ENCODE measurements at regions not wholly inside any gene's neighbourhood (a gene's known extent, or its start where the extent isn't known, plus 50 kb on each side); places are given as distances from the start of the nearest gene placed in this dataset.

DNA sequence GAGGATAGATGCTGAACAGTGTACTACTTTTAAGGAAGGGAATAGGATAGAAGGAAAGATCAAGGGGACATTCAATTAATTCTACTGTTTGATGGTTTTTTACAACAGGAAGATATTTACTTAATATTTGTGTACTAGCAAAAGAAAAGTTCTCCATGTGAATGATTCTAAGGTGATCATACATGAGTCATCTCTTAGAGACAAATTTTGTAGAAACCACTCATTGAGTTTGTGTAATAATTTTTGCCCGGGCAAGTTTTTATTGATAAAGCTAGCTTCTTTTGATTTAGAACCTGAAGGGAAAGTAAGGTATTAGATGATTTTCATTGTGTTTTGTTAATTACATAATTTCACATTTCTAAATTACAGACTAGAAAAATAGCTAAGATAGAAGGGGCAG is 172.8 kb upstream of the PSMD7 start:
- no TSS peak for BruUV-seq (replicated peaks)
- no peak for DNase-seq (ENCODE audit: low spot score)
- Histone ChIP-seq H2AFZ (ENCODE audit: low read length) (no peak overlapping the region), H3K9me2 (ENCODE audit: insufficient read depth, low read length) (0 out of 2 replicates have a peak, but pooled peaks cover 4% of the 10 kb centered on the region), H3K79me2 (ENCODE audit: insufficient read depth, low read depth, low read length) (no peaks in the 10 kb centered on the region), H3K27ac (ENCODE audit: low read depth, low read length, poor library complexity, severe bottlenecking) (no peak overlapping the region), H3K36me3 (ENCODE audit: insufficient read depth, low read length) (no peaks in the 10 kb centered on the region), H3K4me2 (ENCODE audit: low read length) (no peak overlapping the region), H3K4me3 (ENCODE audit: low read depth, low read length, poor library complexity, severe bottlenecking) (no peak overlapping the region), H3K9me3 (ENCODE audit: low read length) (peaks cover 7% of the 10 kb centered on the region; the same call in 1 of the 2 replicates), H4K20me1 (ENCODE audit: insufficient read depth, low read length) (no peaks in the 10 kb centered on the region), H3K4me1 (ENCODE audit: insufficient read depth, low read length, poor library complexity, severe bottlenecking) (no peaks in the 10 kb centered on the region)
- ChIA-PET CTCF (ENCODE audit: unreplicated experiment) (no interaction called here), POLR2A (no interaction called here)
- intact Hi-C loops (cut with micrococcal nuclease; ENCODE audit: unreplicated experiment), result no loop called here
- TF ChIP-seq, protein P1, sequence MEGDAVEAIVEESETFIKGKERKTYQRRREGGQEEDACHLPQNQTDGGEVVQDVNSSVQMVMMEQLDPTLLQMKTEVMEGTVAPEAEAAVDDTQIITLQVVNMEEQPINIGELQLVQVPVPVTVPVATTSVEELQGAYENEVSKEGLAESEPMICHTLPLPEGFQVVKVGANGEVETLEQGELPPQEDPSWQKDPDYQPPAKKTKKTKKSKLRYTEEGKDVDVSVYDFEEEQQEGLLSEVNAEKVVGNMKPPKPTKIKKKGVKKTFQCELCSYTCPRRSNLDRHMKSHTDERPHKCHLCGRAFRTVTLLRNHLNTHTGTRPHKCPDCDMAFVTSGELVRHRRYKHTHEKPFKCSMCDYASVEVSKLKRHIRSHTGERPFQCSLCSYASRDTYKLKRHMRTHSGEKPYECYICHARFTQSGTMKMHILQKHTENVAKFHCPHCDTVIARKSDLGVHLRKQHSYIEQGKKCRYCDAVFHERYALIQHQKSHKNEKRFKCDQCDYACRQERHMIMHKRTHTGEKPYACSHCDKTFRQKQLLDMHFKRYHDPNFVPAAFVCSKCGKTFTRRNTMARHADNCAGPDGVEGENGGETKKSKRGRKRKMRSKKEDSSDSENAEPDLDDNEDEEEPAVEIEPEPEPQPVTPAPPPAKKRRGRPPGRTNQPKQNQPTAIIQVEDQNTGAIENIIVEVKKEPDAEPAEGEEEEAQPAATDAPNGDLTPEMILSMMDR (conservative IDR thresholded peaks at IDR 0.05; ENCODE audit: low read length), result no peak
- TF ChIP-seq EZH2phosphoT487 (IDR thresholded peaks at IDR 0.05; ENCODE audit: borderline replicate concordance, low read depth, low read length), result no peak

DNA sequence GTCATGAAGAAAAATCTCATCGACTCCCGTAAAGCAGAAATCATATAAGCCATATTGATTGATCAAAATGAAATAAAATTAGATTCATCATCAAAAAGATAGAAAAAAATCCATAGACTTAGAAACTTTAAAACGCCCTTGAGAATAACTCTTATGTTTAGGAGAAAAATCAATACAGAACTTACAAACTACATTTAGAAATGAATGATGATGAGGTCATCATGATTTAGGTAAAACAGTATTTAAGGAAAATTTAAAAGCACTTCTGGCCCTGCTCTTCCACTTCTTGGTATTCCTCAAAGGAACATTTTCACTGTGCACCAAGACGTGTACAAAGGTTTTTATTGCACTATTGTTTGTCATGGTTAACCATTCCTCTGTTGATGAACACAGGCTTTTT is 173.4 kb upstream of the PSMD7 start:
- Histone ChIP-seq H4K20me1 (ENCODE audit: insufficient read depth, low read length) (no peaks in the 10 kb centered on the region), H3K9me2 (ENCODE audit: insufficient read depth, low read length) (0 out of 2 replicates have a peak, but pooled peaks cover 4% of the 10 kb centered on the region), H3K4me1 (ENCODE audit: insufficient read depth, low read length, poor library complexity, severe bottlenecking) (no peaks in the 10 kb centered on the region), H3K36me3 (ENCODE audit: insufficient read depth, low read length) (no peaks in the 10 kb centered on the region), H3K27ac (ENCODE audit: low read depth, low read length, poor library complexity, severe bottlenecking) (no peak overlapping the region), H2AFZ (ENCODE audit: low read length) (no peak overlapping the region), H3K4me3 (ENCODE audit: low read depth, low read length, poor library complexity, severe bottlenecking) (no peak overlapping the region), H3K9me3 (ENCODE audit: low read length) (peaks cover 7% of the 10 kb centered on the region; the same call in 1 of the 2 replicates), H3K79me2 (ENCODE audit: insufficient read depth, low read depth, low read length) (no peaks in the 10 kb centered on the region), H3K4me2 (ENCODE audit: low read length) (no peak overlapping the region)
- ChIA-PET POLR2A (no interaction called here), CTCF (ENCODE audit: unreplicated experiment) (no interaction called here)
- TF ChIP-seq, protein P1 (conservative IDR thresholded peaks at IDR 0.05; ENCODE audit: low read length), result no peak
- no peak for TF ChIP-seq EZH2phosphoT487 (IDR thresholded peaks at IDR 0.05; ENCODE audit: borderline replicate concordance, low read depth, low read length)
- BruUV-seq (replicated peaks), result no TSS peak
- no peak for DNase-seq (ENCODE audit: low spot score)
- intact Hi-C loops (cut with micrococcal nuclease; ENCODE audit: unreplicated experiment), result no loop called here

GRCh38 chr16:74117798-74118197 is 178.8 kb upstream of the PSMD7 start:
- no peak for TF ChIP-seq EZH2phosphoT487 (IDR thresholded peaks at IDR 0.05; ENCODE audit: borderline replicate concordance, low read depth, low read length)
- TF ChIP-seq, protein P1 (conservative IDR thresholded peaks at IDR 0.05; ENCODE audit: low read length), result no peak
- POLR2A ChIA-PET, result interaction anchor here (1.0 kb wide), 1 partner anchor 9 kb away, joined by 3 read pairs; no protein-coding TSS in a partner anchor
- no peak for DNase-seq (ENCODE audit: low spot score)

More at GRCh38 chr16:74117798-74118197, 178.8 kb upstream of the PSMD7 start:
- Histone ChIP-seq H3K36me3 (ENCODE audit: insufficient read depth, low read length) (no peaks in the 10 kb centered on the region), H3K9me3 (ENCODE audit: low read length) (no peaks in the 10 kb centered on the region), H3K4me2 (ENCODE audit: low read length) (no peak overlapping the region), H3K4me1 (ENCODE audit: insufficient read depth, low read length, poor library complexity, severe bottlenecking) (no peaks in the 10 kb centered on the region), H3K9me2 (ENCODE audit: insufficient read depth, low read length) (no peaks in the 10 kb centered on the region), H2AFZ (ENCODE audit: low read length) (no peak overlapping the region), H3K4me3 (ENCODE audit: low read depth, low read length, poor library complexity, severe bottlenecking) (no peak overlapping the region), H3K79me2 (ENCODE audit: insufficient read depth, low read depth, low read length) (no peaks in the 10 kb centered on the region), H4K20me1 (ENCODE audit: insufficient read depth, low read length) (no peaks in the 10 kb centered on the region), H3K27ac (ENCODE audit: low read depth, low read length, poor library complexity, severe bottlenecking) (no peak overlapping the region)
- CTCF ChIA-PET (ENCODE audit: unreplicated experiment), result interaction anchor here (0.7 kb wide), 2 partner anchors 15 to 73 kb away, joined by 5 to 8 read pairs; no protein-coding TSS in a partner anchor
- intact Hi-C loops (cut with micrococcal nuclease; ENCODE audit: unreplicated experiment), result no loop called here
- no TSS peak for BruUV-seq (replicated peaks)

Data from OCI-LY7 (cell line).